ENCODE measurements at regions not wholly inside any gene's neighbourhood (a gene's known extent, or its start where the extent isn't known, plus 50 kb on each side); places are given as distances from the start of the nearest gene placed in this dataset.

- TF ChIP-seq EZH2 (IDR thresholded peaks at IDR 0.05; ENCODE audit: low read depth) (no peak), CTCF (conservative IDR thresholded peaks at IDR 0.05) (no peak)
These were observed 83.4 kb downstream of the PRORP start for GRCh38 chr14:35205737-35206136.

All from PC-9 (cell line).